ENCODE measurements at regions not wholly inside any gene's neighbourhood (a gene's known extent, or its start where the extent isn't known, plus 50 kb on each side); places are given as distances from the start of the nearest gene placed in this dataset.
"Not testable (repeated sequence)": the region's sequence is repeated elsewhere in the genome, so short reads cannot be mapped to it uniquely, and the experiment has no call there.

- DNase-seq, H3K9me3 Mint-ChIP-seq, H3K4me3 Mint-ChIP-seq, ATAC-seq, POLR2A ChIA-PET, H3K4me1 Mint-ChIP-seq, H3K36me3 Mint-ChIP-seq, H3K27ac Mint-ChIP-seq: not testable (repeated sequence)
- H3K27me3 Mint-ChIP-seq: peaks cover 0 to 16% (median 5%) of the 10 kb centered on the region in 5 donors
Observed at GRCh38 chr10:124167925-124168324, 74.5 kb upstream of the CHST15 start.

GRCh38 chr10:124166431-124167125 is 73.2 kb upstream of the CHST15 start:
- Mint-ChIP-seq H3K9me3 (no peaks in the 10 kb centered on the region), H3K27ac (no peak overlapping the region), H3K4me1 (peaks cover 0 to 3% (median 0%) of the 10 kb centered on the region in 4 donors), H3K4me3 (no peak overlapping the region), H3K27me3 (peaks cover 2 to 25% (median 15%) of the 10 kb centered on the region in 5 donors), H3K36me3 (no peaks in the 10 kb centered on the region)
- DNase-seq (no peak), ATAC-seq (no peak)
- POLR2A ChIA-PET: no interaction called here

DNA sequence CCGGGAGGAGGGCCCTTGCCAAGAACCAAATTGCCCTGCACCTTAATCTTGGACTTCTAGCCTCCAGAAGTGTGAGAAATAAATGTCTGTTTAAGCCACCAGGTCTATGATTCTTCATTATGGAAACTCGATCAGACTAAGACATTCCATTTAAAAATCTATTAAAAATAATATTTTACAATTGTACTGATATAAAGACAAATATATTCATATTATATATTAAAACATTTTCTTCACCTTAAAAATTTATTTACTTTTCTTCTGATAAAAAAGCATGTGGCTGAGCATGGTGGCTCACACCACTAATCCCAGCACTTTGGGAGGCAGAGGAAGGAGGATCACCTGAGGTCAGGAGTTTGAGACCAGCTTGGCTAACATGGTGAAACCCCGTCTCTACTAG is 72.4 kb upstream of the CHST15 start:
- Mint-ChIP-seq H3K36me3 (no peaks in the 10 kb centered on the region), H3K4me1 (peaks cover 0 to 3% (median 0%) of the 10 kb centered on the region in 4 donors), H3K27ac (no peak overlapping the region), H3K27me3 (peaks cover 2 to 32% (median 18%) of the 10 kb centered on the region in 5 donors), H3K4me3 (no peak overlapping the region), H3K9me3 (no peaks in the 10 kb centered on the region)
- no peak for ATAC-seq
- POLR2A ChIA-PET: no interaction called here
- no peak for DNase-seq

DNA sequence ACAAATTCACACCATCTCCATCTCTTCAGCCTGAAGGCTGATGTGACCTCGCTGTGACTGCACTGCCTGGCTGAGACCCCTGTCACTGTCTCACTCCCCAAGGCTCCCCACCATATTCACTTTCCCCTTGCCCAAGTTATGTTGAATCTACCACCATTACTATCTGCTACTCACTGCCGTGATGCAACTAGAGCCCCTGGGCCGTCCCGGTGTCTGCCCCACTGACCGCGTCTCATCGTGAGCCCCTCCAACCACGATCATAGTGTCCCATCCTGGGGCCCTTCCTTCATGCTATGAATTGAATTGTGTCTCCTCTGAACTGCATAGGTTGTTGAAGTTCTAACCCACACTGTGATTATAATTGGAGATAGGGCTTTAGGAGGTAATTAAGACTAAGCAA is 71.9 kb upstream of the CHST15 start:
- no peak for ATAC-seq
- DNase-seq: no peak
- H3K27me3 Mint-ChIP-seq: peaks cover 2 to 34% (median 19%) of the 10 kb centered on the region in 5 donors
- H3K9me3 Mint-ChIP-seq: no peaks in the 10 kb centered on the region
- H3K27ac Mint-ChIP-seq: no peak overlapping the region
- POLR2A ChIA-PET: no interaction called here
- no peak overlapping the region for H3K4me3 Mint-ChIP-seq
- no peaks in the 10 kb centered on the region for H3K36me3 Mint-ChIP-seq
- peaks cover 0 to 3% (median 0%) of the 10 kb centered on the region in 4 donors for H3K4me1 Mint-ChIP-seq

GRCh38 chr10:124164264-124164663 is 70.9 kb upstream of the CHST15 start:
- POLR2A ChIA-PET: no interaction called here
- DNase-seq: no peak
- no peaks in the 10 kb centered on the region for H3K9me3 Mint-ChIP-seq
- ATAC-seq: no peak
- H3K4me3 Mint-ChIP-seq: no peak overlapping the region
- peaks cover 0 to 3% (median 0%) of the 10 kb centered on the region in 4 donors for H3K4me1 Mint-ChIP-seq
- H3K27me3 Mint-ChIP-seq: peaks cover 2 to 41% (median 28%) of the 10 kb centered on the region in 5 donors
- no peak overlapping the region for H3K27ac Mint-ChIP-seq
- no peaks in the 10 kb centered on the region for H3K36me3 Mint-ChIP-seq

GRCh38 chr10:124162774-124163354 is 69.5 kb upstream of the CHST15 start:
- peaks cover 0 to 3% (median 0%) of the 10 kb centered on the region in 4 donors for H3K4me1 Mint-ChIP-seq
- peaks cover 0 to 2% (median 0%) of the 10 kb centered on the region in 3 donors for H3K36me3 Mint-ChIP-seq
- POLR2A ChIA-PET: no interaction called here
- H3K4me3 Mint-ChIP-seq: no peak overlapping the region
- DNase-seq (no peak), ATAC-seq (no peak)
- peaks cover 0 to under 1% (median 0%) of the 10 kb centered on the region in 9 donors for H3K9me3 Mint-ChIP-seq
- no peak overlapping the region for H3K27ac Mint-ChIP-seq
- H3K27me3 Mint-ChIP-seq: peaks cover 2 to 41% (median 32%) of the 10 kb centered on the region in 5 donors

DNA sequence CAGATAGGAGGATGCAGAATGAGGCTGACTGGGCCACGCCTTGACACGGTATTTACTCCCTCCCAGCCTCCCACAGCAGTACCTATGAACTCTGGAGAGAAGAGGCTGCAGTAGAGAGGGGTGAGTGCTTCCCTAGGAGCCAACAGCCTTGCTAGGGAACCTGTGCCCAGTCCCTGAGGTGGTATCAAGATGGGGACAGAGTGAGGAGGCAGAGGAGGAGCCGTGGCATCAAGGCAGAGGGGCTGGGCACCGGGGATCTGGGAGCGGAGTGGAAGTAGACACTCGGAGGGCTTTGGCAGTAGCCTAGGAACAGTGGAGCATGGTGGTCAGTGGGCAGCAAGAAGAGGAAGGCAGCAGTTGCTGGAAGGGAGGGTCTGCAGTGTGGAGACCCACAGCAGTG is 68.7 kb upstream of the CHST15 start:
- POLR2A ChIA-PET: no interaction called here
- peak overlapping the region in 1 of 10 donors; percentile 47 for H3K27ac Mint-ChIP-seq
- peaks cover 4 to 41% (median 32%) of the 10 kb centered on the region in 5 donors for H3K27me3 Mint-ChIP-seq
- DNase-seq: peak in 1 of 10 donors; percentile 53
- peaks cover 0 to 4% (median 0%) of the 10 kb centered on the region in 3 donors for H3K36me3 Mint-ChIP-seq
- peaks cover 0 to 3% (median 0%) of the 10 kb centered on the region in 4 donors for H3K4me1 Mint-ChIP-seq
- H3K9me3 Mint-ChIP-seq: peaks cover 0 to 4% (median 0%) of the 10 kb centered on the region in 9 donors
- no peak for ATAC-seq
- H3K4me3 Mint-ChIP-seq: no peak overlapping the region

- peaks cover 0 to 4% (median 0%) of the 10 kb centered on the region in 3 donors for H3K36me3 Mint-ChIP-seq
- peaks cover 4 to 41% (median 27%) of the 10 kb centered on the region in 5 donors for H3K27me3 Mint-ChIP-seq
- H3K4me1 Mint-ChIP-seq: peaks cover 0 to 3% (median 0%) of the 10 kb centered on the region in 4 donors
- POLR2A ChIA-PET: no interaction called here
- no peak overlapping the region for H3K27ac Mint-ChIP-seq
- peaks cover 0 to 4% (median 0%) of the 10 kb centered on the region in 9 donors for H3K9me3 Mint-ChIP-seq
- no peak for ATAC-seq
- no peak for DNase-seq
- H3K4me3 Mint-ChIP-seq: no peak overlapping the region
Observed at GRCh38 chr10:124161601-124162000, 68.2 kb upstream of the CHST15 start.

- Mint-ChIP-seq H3K36me3 (peaks cover 0 to 4% (median 0%) of the 10 kb centered on the region in 3 donors), H3K9me3 (peaks cover 0 to 4% (median 0%) of the 10 kb centered on the region in 9 donors), H3K27me3 (peaks cover 4 to 41% (median 26%) of the 10 kb centered on the region in 5 donors), H3K4me1 (peaks cover 0 to 3% (median 0%) of the 10 kb centered on the region in 4 donors), H3K4me3 (no peak overlapping the region), H3K27ac (no peak overlapping the region)
- DNase-seq: no peak
- ATAC-seq: no peak
- POLR2A ChIA-PET: no interaction called here
Observed at GRCh38 chr10:124160943-124161582, 67.7 kb upstream of the CHST15 start.

- Mint-ChIP-seq H3K36me3 (peaks cover 0 to 4% (median 0%) of the 10 kb centered on the region in 3 donors), H3K4me3 (no peak overlapping the region), H3K4me1 (peaks cover 0 to 3% (median 0%) of the 10 kb centered on the region in 4 donors), H3K9me3 (peaks cover 0 to 4% (median 0%) of the 10 kb centered on the region in 9 donors), H3K27ac (no peak overlapping the region), H3K27me3 (peaks cover 4 to 35% (median 23%) of the 10 kb centered on the region in 5 donors)
- ATAC-seq: no peak
- no peak for DNase-seq
- POLR2A ChIA-PET: no interaction called here
Observed at GRCh38 chr10:124160176-124160575, 66.8 kb upstream of the CHST15 start.

DNA sequence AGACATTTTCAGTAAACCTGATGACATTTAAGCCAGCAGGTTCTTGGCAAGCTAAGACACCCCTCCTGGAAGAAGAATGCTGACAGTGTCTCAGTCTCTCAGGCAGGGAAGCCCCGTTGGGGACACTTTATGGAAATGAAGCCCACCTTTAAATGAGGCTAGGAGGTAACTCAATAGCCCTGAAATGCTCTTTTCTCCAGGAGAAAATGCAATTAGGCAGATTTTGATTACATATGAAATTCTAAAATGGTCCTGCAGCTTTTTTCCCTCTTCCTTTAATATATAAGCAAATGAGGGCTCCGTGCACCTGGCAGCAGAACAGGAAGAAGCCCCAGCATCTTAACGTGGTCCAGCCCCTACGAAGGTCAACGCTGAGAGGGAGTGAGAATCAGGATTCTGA is 65.8 kb upstream of the CHST15 start:
- Mint-ChIP-seq H3K27ac (no peak overlapping the region), H3K4me1 (peaks cover 0 to 3% (median 0%) of the 10 kb centered on the region in 4 donors), H3K36me3 (peaks cover 0 to 4% (median 0%) of the 10 kb centered on the region in 3 donors), H3K27me3 (peaks cover 4 to 28% (median 20%) of the 10 kb centered on the region in 5 donors), H3K9me3 (peaks cover 0 to 4% (median 0%) of the 10 kb centered on the region in 9 donors), H3K4me3 (no peak overlapping the region)
- DNase-seq (no peak), ATAC-seq (no peak)
- POLR2A ChIA-PET: no interaction called here

GRCh38 chr10:124158592-124158991 is 65.2 kb upstream of the CHST15 start:
- no peak overlapping the region for H3K27ac Mint-ChIP-seq
- POLR2A ChIA-PET: no interaction called here
- DNase-seq: no peak
- H3K36me3 Mint-ChIP-seq: peaks cover 0 to 4% (median 0%) of the 10 kb centered on the region in 3 donors
- H3K9me3 Mint-ChIP-seq: peaks cover 0 to 4% (median 0%) of the 10 kb centered on the region in 9 donors
- peaks cover 4 to 28% (median 20%) of the 10 kb centered on the region in 5 donors for H3K27me3 Mint-ChIP-seq
- no peak for ATAC-seq
- peaks cover 0 to 3% (median 0%) of the 10 kb centered on the region in 4 donors for H3K4me1 Mint-ChIP-seq
- no peak overlapping the region for H3K4me3 Mint-ChIP-seq

GRCh38 chr10:124157271-124157681 is 63.9 kb upstream of the CHST15 start:
- Mint-ChIP-seq H3K4me3 (no peak overlapping the region), H3K36me3 (peaks cover 0 to 4% (median 0%) of the 10 kb centered on the region in 3 donors), H3K9me3 (peaks cover 0 to 4% (median 0%) of the 10 kb centered on the region in 9 donors), H3K27ac (no peak overlapping the region), H3K4me1 (peaks cover 0 to 3% (median 0%) of the 10 kb centered on the region in 4 donors), H3K27me3 (peaks cover 4 to 24% (median 18%) of the 10 kb centered on the region in 5 donors)
- POLR2A ChIA-PET: no interaction called here
- peak in 1 of 10 donors; percentile 38 for DNase-seq
- no peak for ATAC-seq
